NT2/D1 (cell line): ENCODE measurements at regions not wholly inside any gene's neighbourhood (a gene's known extent, or its start where the extent isn't known, plus 50 kb on each side); places are given as distances from the start of the nearest gene placed in this dataset.

Experiments used
- DNase-seq: peaks from one replicate; pipeline ENCODE4 v3.0.0-alpha.2; 2011; ENCODE audit warnings: low read depth, low spot score
- H3K27me3 ChIP-seq: 2 replicates; pipeline ENCODE4 v1.6.0; 2011; ENCODE audit warnings: mild to moderate bottlenecking; ENCODE audit not compliant: insufficient read length, insufficient read depth
- H3K36me3 ChIP-seq: 2 replicates; pipeline ENCODE4 v1.6.1; 2011; ENCODE audit warnings: mild to moderate bottlenecking, low read length, mixed read lengths; ENCODE audit not compliant: insufficient read depth, insufficient read length
- H3K4me1 ChIP-seq: 2 replicates; pipeline ENCODE4 v1.5.1; 2011; ENCODE audit not compliant: insufficient read depth, insufficient read length
- H3K4me3 ChIP-seq: 2 replicates; pipeline ENCODE4 v1.5.1; 2011; ENCODE audit warnings: low read depth; ENCODE audit not compliant: insufficient read length
- H3K9ac ChIP-seq: 2 replicates; pipeline ENCODE4 v1.6.0; 2011; ENCODE audit warnings: low read depth; ENCODE audit not compliant: insufficient read length
- H3K9me3 ChIP-seq: 2 replicates; pipeline ENCODE4 v1.5.1; 2011; ENCODE audit warnings: mild to moderate bottlenecking, low read length; ENCODE audit not compliant: insufficient read depth
- SUZ12 ChIP-seq: IDR thresholded peaks from 2 replicates; pipeline ENCODE4 v1.6.1; 2011; ENCODE audit not compliant: insufficient read length, insufficient read depth; ENCODE audit errors: extremely low read depth
- YY1 ChIP-seq: IDR thresholded peaks from 2 replicates; pipeline ENCODE4 v1.6.1; 2011; ENCODE audit not compliant: insufficient read length, insufficient read depth
- ZNF274 ChIP-seq: IDR thresholded peaks from 2 replicates; pipeline ENCODE4 v1.6.1; 2011; ENCODE audit warnings: mild to moderate bottlenecking, low read depth, low read length

DNA sequence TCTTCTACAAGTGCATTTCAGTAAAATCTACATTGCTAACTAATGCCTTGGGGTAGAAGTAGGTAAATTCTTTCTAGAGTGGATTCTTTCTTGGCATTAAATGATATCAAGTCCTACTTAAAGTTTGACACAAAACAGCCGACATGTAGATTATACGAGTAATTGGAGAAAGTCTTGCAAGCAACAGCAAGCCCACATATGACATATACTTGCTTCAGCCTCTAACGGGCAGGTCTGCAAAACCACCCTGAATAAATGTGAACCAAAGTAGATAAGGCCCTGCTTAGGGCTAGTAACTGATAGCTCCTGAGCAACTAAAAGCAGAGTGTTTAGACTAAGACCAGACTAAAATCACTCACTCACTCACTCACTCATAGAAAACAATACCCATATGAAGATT is 203.2 kb downstream of the LTN1 start:
- H3K36me3 ChIP-seq, result no peaks in the 10 kb centered on the region
- no peak for TF ChIP-seq ZNF274
- DNase-seq, result no peak

DNA sequence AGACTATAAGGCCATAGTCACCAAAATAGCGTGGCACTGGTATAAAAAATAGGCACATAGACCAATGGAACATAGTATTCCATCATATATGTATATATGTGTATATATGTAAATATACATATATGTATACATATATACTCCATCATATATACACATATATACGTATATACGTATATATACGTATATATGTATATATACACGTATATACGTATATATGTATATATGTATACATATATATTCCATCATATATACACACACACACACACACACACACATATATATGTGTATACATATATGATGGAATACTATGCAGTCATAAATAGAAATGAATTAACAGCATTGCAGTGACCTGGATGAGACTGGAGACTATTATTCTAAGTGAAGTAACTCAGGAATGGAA is 204.6 kb downstream of the LTN1 start:
- DNase-seq, result no peak
- Histone ChIP-seq H3K27me3 (no peaks in the 10 kb centered on the region), H3K4me1 (no peaks in the 10 kb centered on the region), H3K4me3 (no peak overlapping the region), H3K9me3 (peaks cover 27% of the 10 kb centered on the region), H3K36me3 (no peaks in the 10 kb centered on the region), H3K9ac (no peak overlapping the region)
- TF ChIP-seq YY1, result no peak
- TF ChIP-seq SUZ12, result no peak
- no peak for TF ChIP-seq ZNF274

More for the DNA sequence above, 203.2 kb downstream of the LTN1 start:
- Histone ChIP-seq H3K9ac (no peak overlapping the region), H3K4me1 (no peaks in the 10 kb centered on the region), H3K4me3 (no peak overlapping the region), H3K9me3 (peaks cover 15% of the 10 kb centered on the region), H3K27me3 (no peaks in the 10 kb centered on the region)

DNA sequence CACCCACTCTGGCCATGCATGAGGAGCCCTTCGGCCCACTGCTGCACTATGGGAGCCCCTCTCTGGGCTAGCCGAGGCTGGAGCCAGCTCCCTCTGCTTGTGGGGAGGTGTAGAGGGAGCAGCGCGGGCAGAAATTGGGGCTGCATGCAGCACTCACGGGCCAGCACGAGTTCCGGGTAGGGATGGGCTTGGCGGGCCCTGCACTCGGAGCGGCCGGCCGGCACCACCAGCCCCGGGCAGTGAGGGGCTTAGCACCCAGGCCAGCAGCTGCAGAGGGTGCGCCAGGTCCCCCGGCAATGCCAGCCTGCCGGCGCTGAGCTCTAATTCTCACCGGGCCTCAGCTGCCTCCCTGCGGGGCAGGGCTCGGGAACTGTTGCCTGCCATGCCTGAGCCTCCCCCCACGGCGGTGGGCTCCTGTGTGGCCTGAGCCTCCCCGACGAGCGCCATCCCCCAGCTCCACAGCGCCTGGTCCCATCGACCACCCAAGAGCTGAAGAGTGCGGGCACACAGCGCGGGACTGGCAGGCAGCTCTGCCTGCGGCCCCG is 209.0 kb downstream of the LTN1 start:
- Histone ChIP-seq H3K4me1 (no peaks in the 10 kb centered on the region), H3K9me3 (peaks cover 40% of the 10 kb centered on the region), H3K36me3 (no peaks in the 10 kb centered on the region), H3K27me3 (no peaks in the 10 kb centered on the region), H3K4me3 (no peak overlapping the region), H3K9ac (no peak overlapping the region)
- DNase-seq, result no peak
- TF ChIP-seq ZNF274 (no peak), SUZ12 (no peak), YY1 (no peak)

DNA sequence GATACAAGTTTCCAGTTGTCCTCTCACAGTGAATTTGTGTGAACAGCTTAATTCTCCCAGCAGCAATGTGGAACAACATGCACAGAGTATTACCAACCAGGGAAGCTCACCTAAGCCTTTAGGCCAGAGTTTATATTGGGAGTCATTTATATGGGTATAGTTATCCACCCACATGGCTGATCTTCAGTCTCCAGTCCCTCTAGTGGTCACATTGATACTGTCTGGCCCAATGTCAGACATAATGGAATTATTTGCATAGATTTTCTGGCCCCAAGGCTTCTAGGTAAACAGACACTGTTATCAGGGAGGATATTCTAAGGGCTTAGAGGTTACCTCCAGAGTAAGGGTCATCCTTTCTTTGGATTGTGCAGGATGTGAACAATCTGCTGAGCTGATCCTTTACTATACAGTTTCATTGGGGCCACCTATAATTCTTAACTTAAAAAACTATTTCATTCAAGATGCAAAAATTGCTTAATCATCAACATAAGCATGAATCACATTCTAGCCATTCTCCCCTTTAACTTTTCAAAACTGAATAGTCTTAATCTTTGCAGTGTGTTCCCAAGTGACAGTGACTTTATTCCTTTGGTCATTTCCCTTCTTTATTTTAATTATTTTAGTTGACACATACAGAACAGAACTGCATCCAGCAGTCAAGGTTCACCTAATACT is 210.9 kb downstream of the LTN1 start:
- H3K27me3 ChIP-seq, result no peaks in the 10 kb centered on the region
- H3K4me1 ChIP-seq, result no peaks in the 10 kb centered on the region
- no peak overlapping the region for H3K4me3 ChIP-seq
- no peak for DNase-seq
- H3K9ac ChIP-seq, result no peak overlapping the region
- H3K36me3 ChIP-seq, result no peaks in the 10 kb centered on the region
- H3K9me3 ChIP-seq, result peaks cover 40% of the 10 kb centered on the region
- TF ChIP-seq YY1 (no peak), ZNF274 (no peak), SUZ12 (no peak)

DNA sequence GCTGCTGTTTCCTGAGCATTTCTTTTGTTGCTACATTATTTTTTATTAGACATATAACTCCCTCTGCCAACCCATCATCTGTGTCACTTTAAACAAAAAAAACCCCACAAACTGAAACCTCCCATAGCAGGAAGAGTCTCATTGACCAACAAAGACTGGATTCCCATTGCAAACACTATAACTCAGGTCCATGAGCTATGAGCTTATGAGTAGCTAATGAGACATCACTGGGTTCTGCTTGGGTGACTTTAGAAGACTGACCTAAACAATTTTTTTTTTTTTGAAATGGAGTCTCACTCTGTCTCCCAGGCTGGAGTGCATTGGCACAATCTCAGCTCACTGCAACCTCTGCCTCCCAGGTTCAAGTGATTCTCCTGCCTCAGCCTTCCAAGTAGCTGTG is 212.8 kb downstream of the LTN1 start:
- TF ChIP-seq YY1 (no peak), ZNF274 (no peak), SUZ12 (no peak)
- Histone ChIP-seq H3K9me3 (peaks cover 29% of the 10 kb centered on the region), H3K36me3 (no peaks in the 10 kb centered on the region), H3K4me1 (no peaks in the 10 kb centered on the region), H3K9ac (no peak overlapping the region), H3K27me3 (no peaks in the 10 kb centered on the region), H3K4me3 (no peak overlapping the region)
- DNase-seq, result no peak

DNA sequence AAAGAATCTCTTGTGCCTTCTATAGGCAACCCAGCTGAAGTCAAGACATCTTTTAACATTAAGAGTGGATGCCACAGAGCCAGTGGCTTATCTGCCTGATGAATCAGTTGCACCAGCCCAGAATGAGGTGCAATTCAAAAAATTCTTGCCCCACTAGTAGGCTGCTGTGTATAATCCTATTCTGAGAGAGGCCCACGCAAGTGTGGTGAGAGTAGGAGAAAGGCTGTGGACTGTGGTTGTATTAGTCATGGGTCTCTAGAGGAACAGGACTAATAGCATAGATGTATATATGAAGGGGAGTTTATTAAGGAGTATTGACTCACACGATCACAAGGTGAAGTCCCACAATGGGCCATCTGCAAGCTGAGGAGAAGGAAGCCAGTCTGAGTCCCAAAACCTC is 216.4 kb downstream of the LTN1 start:
- Histone ChIP-seq H3K4me3 (no peak overlapping the region), H3K27me3 (no peaks in the 10 kb centered on the region), H3K4me1 (no peaks in the 10 kb centered on the region), H3K9me3 (no peaks in the 10 kb centered on the region), H3K36me3 (no peaks in the 10 kb centered on the region), H3K9ac (no peak overlapping the region)
- TF ChIP-seq SUZ12 (no peak), ZNF274 (no peak), YY1 (no peak)
- no peak for DNase-seq

DNA sequence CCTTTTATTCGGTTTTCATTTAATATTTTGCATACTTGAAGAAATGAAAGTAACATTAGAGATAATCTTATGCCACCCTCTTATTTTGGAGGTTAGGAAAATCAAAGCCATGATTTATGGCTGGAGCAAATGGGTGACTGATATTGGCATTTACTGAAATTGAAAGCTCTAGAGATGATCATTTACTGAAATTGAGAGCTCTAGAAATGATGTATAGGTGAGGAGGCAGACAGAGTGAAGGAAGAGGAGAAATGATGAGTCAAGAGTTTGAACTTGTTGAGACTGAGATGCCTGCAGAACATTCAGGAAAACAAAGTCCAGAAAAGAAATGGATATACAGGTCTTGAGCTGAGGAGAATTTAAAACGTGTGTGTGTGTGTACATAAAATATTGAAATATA is 217.6 kb downstream of the LTN1 start:
- H3K27me3 ChIP-seq, result no peaks in the 10 kb centered on the region
- no peaks in the 10 kb centered on the region for H3K36me3 ChIP-seq
- no peaks in the 10 kb centered on the region for H3K9me3 ChIP-seq
- no peak overlapping the region for H3K4me3 ChIP-seq
- H3K4me1 ChIP-seq, result no peaks in the 10 kb centered on the region
- no peak overlapping the region for H3K9ac ChIP-seq
- no peak for DNase-seq
- TF ChIP-seq YY1 (no peak), ZNF274 (no peak), SUZ12 (no peak)
